Sigmoid colon (tissue), 4 donors: ENCODE measurements at regions not wholly inside any gene's neighbourhood (a gene's known extent, or its start where the extent isn't known, plus 50 kb on each side); places are given as distances from the start of the nearest gene placed in this dataset.

ENCODE experiments used
- CTCF ChIP-seq, 4 experiments: fragments of 450-650 bp in 3 of 4; fragments of 200-600 bp in 1 of 4; IDR thresholded peaks; one replicate each; pipeline ENCODE4 v1.5.1; 2016 to 2019; ENCODE audit warnings: antibody characterized with exemption in 4 of 4, mild to moderate bottlenecking in 3 of 4, moderate library complexity in 2 of 4
- POLR2A ChIP-seq, 2 donors: fragments of 450-650 bp; IDR thresholded peaks; one replicate each; pipeline ENCODE4 v1.6.1; 2016; ENCODE audit warnings: antibody characterized with exemption in 2 of 2, mild to moderate bottlenecking in 2 of 2, moderate library complexity in 2 of 2
- POLR2AphosphoS5 ChIP-seq, 4 donors: sonication (generic); formaldehyde crosslinking; IDR thresholded peaks; one replicate each; pipeline ENCODE4 v1.6.1; 2017; ENCODE audit warnings: antibody characterized with exemption in 4 of 4

- TF ChIP-seq POLR2A (IDR thresholded peaks at IDR 0.05) (no peak), POLR2AphosphoS5 (IDR thresholded peaks at IDR 0.05) (no peak), CTCF (IDR thresholded peaks at IDR 0.05) (no peak)
Measured at GRCh38 chr5:117165068-117165467, 590.4 kb upstream of the SEMA6A start.
